CD14-positive monocyte (primary cell): ENCODE measurements at regions not wholly inside any gene's neighbourhood (a gene's known extent, or its start where the extent isn't known, plus 50 kb on each side); places are given as distances from the start of the nearest gene placed in this dataset.
A peak's percentile ranks its signal among the peaks of the same experiment; 100 is the strongest.

Experiments
- DNase-seq, 3 donors: peaks; one replicate each; pipeline ENCODE4 v3.0.0-alpha.2; 2011 to 2022
- H2AFZ ChIP-seq: 2 replicates; pipeline ENCODE4 v1.6.0; 2012; ENCODE audit warnings: mild to moderate bottlenecking, low read depth, low read length, inconsistent platforms; ENCODE audit not compliant: insufficient read depth, poor library complexity, severe bottlenecking
- H3K27ac ChIP-seq, 2 donors: 1 replicate in 1 of 2; 2 replicates in 1 of 2; pipeline ENCODE4 v1.5.1; 2012 to 2013; ENCODE audit warnings: low read length in 2 of 2, control low read depth in 1 of 2, inconsistent platforms in 1 of 2, low read depth in 1 of 2, mild to moderate bottlenecking in 1 of 2
- H3K27me3 ChIP-seq, 2 donors: one replicate each; pipeline versions ENCODE4 v1.6.0 to v1.6.1; 2011 to 2013; ENCODE audit warnings: low read length in 2 of 2; ENCODE audit not compliant: control insufficient read depth in 2 of 2, insufficient read depth in 2 of 2
- H3K36me3 ChIP-seq, 2 donors: replicated peaks in 1 of 2; 1 replicate in 1 of 2; 2 replicates in 1 of 2; pipeline versions ENCODE4 v1.5.1 to v1.6.1; 2012 to 2013; ENCODE audit warnings: low read length in 2 of 2, control low read depth in 1 of 2, inconsistent platforms in 1 of 2, mild to moderate bottlenecking in 1 of 2; ENCODE audit not compliant: insufficient read depth in 2 of 2, control insufficient read depth in 1 of 2
- H3K4me1 ChIP-seq, 2 donors: 1 replicate in 1 of 2; 2 replicates in 1 of 2; pipeline versions ENCODE4 v1.5.1 to v1.6.1; 2012 to 2013; ENCODE audit warnings: low read length in 2 of 2, control low read depth in 1 of 2, inconsistent platforms in 1 of 2, mild to moderate bottlenecking in 1 of 2, moderate library complexity in 1 of 2; ENCODE audit not compliant: insufficient read depth in 2 of 2, control insufficient read depth in 1 of 2
- H3K4me2 ChIP-seq: replicated peaks from 2 replicates; pipeline ENCODE3; 2012; ENCODE audit warnings: low read length, moderate library complexity, mild to moderate bottlenecking; ENCODE audit not compliant: poor library complexity, severe bottlenecking; ENCODE audit errors: extremely low read depth
- H3K4me3 ChIP-seq, 3 experiments: fragments of 200-600 bp in 1 of 3; sonication (generic) in 1 of 3; replicated peaks in 1 of 3; 1 replicate in 2 of 3; 2 replicates in 1 of 3; pipeline ENCODE4 v1.5.1; 2011 to 2013; ENCODE audit warnings: low read length in 3 of 3, mild to moderate bottlenecking in 3 of 3, control low read depth in 2 of 3, low read depth in 2 of 3, inconsistent platforms in 1 of 3, moderate library complexity in 1 of 3
- H3K79me2 ChIP-seq: 2 replicates; pipeline ENCODE4 v1.6.0; 2012; ENCODE audit warnings: mild to moderate bottlenecking, control low read depth, inconsistent platforms, low read length, moderate library complexity; ENCODE audit not compliant: insufficient read depth
- H3K9ac ChIP-seq: 2 replicates; pipeline ENCODE4 v1.6.0; 2017; ENCODE audit warnings: low read length, mild to moderate bottlenecking; ENCODE audit not compliant: insufficient read depth, poor library complexity, severe bottlenecking
- H3K9me3 ChIP-seq, 2 donors: replicated peaks in 1 of 2; 1 replicate in 1 of 2; 2 replicates in 1 of 2; pipeline versions ENCODE4 v1.5.1 to v1.6.1; 2012 to 2013; ENCODE audit warnings: low read length in 2 of 2, control low read depth in 1 of 2; ENCODE audit not compliant: control insufficient read depth in 1 of 2, insufficient read depth in 1 of 2
- H4K20me1 ChIP-seq: 2 replicates; pipeline ENCODE4 v1.6.0; 2012; ENCODE audit warnings: mild to moderate bottlenecking, low read length, control low read depth, moderate library complexity; ENCODE audit not compliant: insufficient read depth
- H3K27ac Mint-ChIP-seq, 7 donors: one replicate each; pipeline ENCODE4 v1.8.0; 2020; ENCODE audit warnings: mild to moderate bottlenecking in 7 of 7, mixed read lengths in 7 of 7, moderate library complexity in 6 of 7, inconsistent platforms in 2 of 7
- H3K27me3 Mint-ChIP-seq, 3 donors: one replicate each; pipeline ENCODE4 v1.8.0; 2021 to 2022; ENCODE audit warnings: low read depth in 3 of 3, mild to moderate bottlenecking in 3 of 3, mixed read lengths in 3 of 3, moderate library complexity in 3 of 3, inconsistent platforms in 1 of 3
- H3K36me3 Mint-ChIP-seq, 2 donors: one replicate each; pipeline ENCODE4 v1.8.0; 2020; ENCODE audit warnings: mixed read lengths in 2 of 2, inconsistent platforms in 1 of 2, mild to moderate bottlenecking in 1 of 2
- H3K4me1 Mint-ChIP-seq: one replicate; pipeline ENCODE4 v1.8.0; 2020; ENCODE audit warnings: mild to moderate bottlenecking, mixed read lengths
- H3K4me3 Mint-ChIP-seq, 2 donors: one replicate each; pipeline ENCODE4 v1.8.0; 2020; ENCODE audit warnings: mild to moderate bottlenecking in 2 of 2, mixed read lengths in 2 of 2, moderate library complexity in 1 of 2
- H3K9me3 Mint-ChIP-seq, 7 donors: one replicate each; pipeline ENCODE4 v1.8.0; 2020 to 2022; ENCODE audit warnings: mixed read lengths in 7 of 7, mild to moderate bottlenecking in 6 of 7, moderate library complexity in 6 of 7, inconsistent platforms in 2 of 7
- CTCF ChIP-seq: fragments of 200-600 bp; IDR thresholded peaks from one replicate; pipeline ENCODE4 v1.8.0; 2022; ENCODE audit warnings: antibody characterized with exemption, mild to moderate bottlenecking
- WGBS: methylation state at CpG from one replicate; pipeline ENCODE4 v1.1.5; 2013; ENCODE audit warnings: missing lambda C conversion rate; ENCODE audit not compliant: insufficient coverage; 5-methylcytosine and 5-hydroxymethylcytosine counted together
- intact Hi-C, 2 donors: fragments of 100-400 bp; cut with micrococcal nuclease; formaldehyde crosslinking; loops; one replicate each; pipeline versions ENCODE4 v1.15.0 to v1.15.1; 2023

DNA sequence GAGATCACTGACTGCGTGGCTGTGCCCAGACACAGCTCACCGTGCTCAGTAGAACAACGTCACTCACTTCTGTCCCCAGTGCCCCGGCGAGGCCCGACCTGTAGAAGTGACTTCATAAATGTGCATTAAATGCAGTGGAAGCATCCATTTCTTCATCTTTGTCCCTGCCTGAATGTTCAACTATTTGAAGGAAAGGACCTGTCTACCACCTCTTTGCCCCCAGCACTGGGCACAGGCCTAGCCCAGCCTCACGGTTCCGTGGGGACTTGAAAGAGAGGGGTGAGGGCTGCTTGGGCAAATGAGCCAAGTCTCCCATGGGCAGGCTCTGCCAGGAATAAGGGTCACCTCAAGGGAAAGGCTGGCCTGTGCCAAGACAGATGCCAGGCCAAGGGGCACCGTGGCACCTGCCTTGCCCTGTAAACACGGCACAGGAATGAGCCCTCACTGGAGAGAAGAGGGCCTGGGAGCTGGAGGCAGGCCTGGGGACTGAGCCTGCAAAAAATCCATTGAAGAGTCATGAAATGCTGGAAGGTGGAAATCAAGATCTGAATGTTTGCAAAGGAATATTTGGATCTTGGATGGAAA is 845.3 kb downstream of the BRD1 start:
- no peak overlapping the region for H3K4me2 ChIP-seq

DNA sequence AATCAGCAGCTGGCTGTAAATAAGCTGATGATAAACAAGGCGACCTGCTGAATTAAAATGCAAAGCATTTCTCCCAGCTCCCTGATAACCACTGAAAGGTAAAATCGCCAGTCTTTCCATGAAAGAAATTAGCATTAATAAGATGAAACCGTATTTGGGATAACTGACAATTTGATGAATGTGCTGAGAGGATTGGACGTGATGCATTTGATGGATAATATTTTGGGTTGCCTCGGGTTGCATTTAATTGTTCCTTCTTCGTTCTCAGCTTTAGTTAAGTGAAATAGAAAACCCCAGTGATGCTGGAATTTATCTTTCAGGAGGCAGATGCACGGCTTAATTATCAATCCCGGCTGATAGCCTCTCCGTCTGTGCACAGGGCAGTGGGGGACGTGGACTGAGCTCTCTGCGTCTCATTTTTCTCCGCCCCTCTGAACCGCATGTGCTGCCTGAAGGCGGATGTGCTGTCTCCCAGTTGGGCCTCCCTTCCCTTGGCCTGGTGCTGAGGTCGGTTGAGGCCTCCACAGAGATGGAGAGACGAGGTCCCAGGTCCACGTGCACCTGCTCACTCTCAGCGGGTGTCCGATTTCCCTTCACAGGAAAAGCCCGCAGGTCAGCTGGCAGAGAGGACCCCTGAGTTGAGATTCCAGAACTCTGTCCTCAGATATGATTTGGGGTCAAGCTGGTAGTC is 846.2 kb downstream of the BRD1 start:
- H3K4me2 ChIP-seq = no peak overlapping the region
- no peak for TF ChIP-seq CTCF
- no peaks in the 10 kb centered on the region for H3K36me3 ChIP-seq
- no peaks in the 10 kb centered on the region for H4K20me1 ChIP-seq
- no peaks in the 10 kb centered on the region for H3K36me3 Mint-ChIP-seq
- H3K9me3 ChIP-seq = no peaks in the 10 kb centered on the region
- no peaks in the 10 kb centered on the region for H3K79me2 ChIP-seq
- H3K4me3 ChIP-seq = no peak overlapping the region
- H3K27me3 Mint-ChIP-seq = peaks cover 0 to 5% (median 3%) of the 10 kb centered on the region in 3 donors
- H2AFZ ChIP-seq = no peak overlapping the region
- WGBS = 89% methylated on average over 20 of the region's 20 CpGs
- peaks cover 2 to 7% (median 4%) of the 10 kb centered on the region in 7 donors for H3K9me3 Mint-ChIP-seq
- no peak overlapping the region for H3K27ac Mint-ChIP-seq
- intact Hi-C loops = no loop called here
- H3K4me1 Mint-ChIP-seq = no peaks in the 10 kb centered on the region
- no peak overlapping the region for H3K9ac ChIP-seq
- no peak overlapping the region for H3K27ac ChIP-seq
- no peaks in the 10 kb centered on the region for H3K27me3 ChIP-seq
- no peak for DNase-seq
- no peak overlapping the region for H3K4me3 Mint-ChIP-seq
- H3K4me1 ChIP-seq = no peaks in the 10 kb centered on the region

More for the DNA sequence above, 845.3 kb downstream of the BRD1 start:
- no peaks in the 10 kb centered on the region for H3K9me3 ChIP-seq
- H3K27ac Mint-ChIP-seq = peak overlapping the region in 1 of 7 donors; percentile 60
- H3K27ac ChIP-seq = no peak overlapping the region
- peaks cover 0 to 5% (median 3%) of the 10 kb centered on the region in 3 donors for H3K27me3 Mint-ChIP-seq
- H4K20me1 ChIP-seq = no peaks in the 10 kb centered on the region
- no peak overlapping the region for H3K4me3 ChIP-seq
- no peak overlapping the region for H3K9ac ChIP-seq
- H2AFZ ChIP-seq = no peak overlapping the region
- H3K4me3 Mint-ChIP-seq = no peak overlapping the region
- peaks cover 2 to 7% (median 4%) of the 10 kb centered on the region in 7 donors for H3K9me3 Mint-ChIP-seq
- DNase-seq = no peak
- intact Hi-C loops = no loop called here
- no peaks in the 10 kb centered on the region for H3K36me3 ChIP-seq
- 93% methylated on average over 9 of the region's 10 CpGs for WGBS
- no peaks in the 10 kb centered on the region for H3K27me3 ChIP-seq
- H3K4me1 ChIP-seq = no peaks in the 10 kb centered on the region
- no peak for TF ChIP-seq CTCF
- no peaks in the 10 kb centered on the region for H3K4me1 Mint-ChIP-seq
- no peaks in the 10 kb centered on the region for H3K79me2 ChIP-seq
- no peaks in the 10 kb centered on the region for H3K36me3 Mint-ChIP-seq
